LNCAP (cell line): ENCODE measurements at regions not wholly inside any gene's neighbourhood (a gene's known extent, or its start where the extent isn't known, plus 50 kb on each side); places are given as distances from the start of the nearest gene placed in this dataset.

Source experiments
- CTCF ChIP-seq: fragments of 450-650 bp; IDR thresholded peaks from 2 replicates; pipeline ENCODE4 v1.5.1; 2017; ENCODE audit warnings: mild to moderate bottlenecking

GRCh38 chr11:92820860-92821259, 148.6 kb upstream of the MTNR1B start:
- TF ChIP-seq CTCF = no peak

- TF ChIP-seq CTCF = no peak
Observed at GRCh38 chr11:92822410-92822809, 147.0 kb upstream of the MTNR1B start.

- TF ChIP-seq CTCF = no peak
Observed at GRCh38 chr11:92826136-92826535, 143.3 kb upstream of the MTNR1B start.

- peak; percentile 33; the same call in 1 of the 2 replicates for TF ChIP-seq CTCF
Observed at GRCh38 chr11:92826603-92827002, 142.8 kb upstream of the MTNR1B start.

GRCh38 chr11:92827132-92827531, 142.3 kb upstream of the MTNR1B start:
- no peak for TF ChIP-seq CTCF

GRCh38 chr11:92828556-92828955, 140.9 kb upstream of the MTNR1B start:
- TF ChIP-seq CTCF = no peak

- TF ChIP-seq CTCF = no peak
Observed at GRCh38 chr11:92829121-92829520, 140.3 kb upstream of the MTNR1B start.

GRCh38 chr11:92829671-92830070, 139.8 kb upstream of the MTNR1B start:
- no peak for TF ChIP-seq CTCF
